HepG2 (cell line): ENCODE measurements at regions not wholly inside any gene's neighbourhood (a gene's known extent, or its start where the extent isn't known, plus 50 kb on each side); places are given as distances from the start of the nearest gene placed in this dataset.

Source experiments
- ATAC-seq: fragments of 200-7000 bp; cut with Tn5 transposase; 3 replicates; pipeline ENCODE4 v1.9.1; 2020; ENCODE audit warnings: mild to moderate bottlenecking, moderate library complexity
- BruUV-seq: library from RNA; stranded (reverse); fragments of 400-500 nt; replicated peaks from 2 replicates; lab custom pipeline; 2021; lab: Mats Ljungman, UMichigan
- CTCF ChIA-PET: fragments of 300-600 bp; formaldehyde crosslinking; extraction: SDS; loops from one replicate; lab custom pipeline; 2021; ENCODE audit warnings: low total read pairs, inconsistent platforms, low intra/inter-chr PET ratio; lab: Yijun Ruan, JAX
- POLR2A ChIA-PET: fragments of 350-600 bp; sonication (Branson Sonifier 250); formaldehyde crosslinking; loops from one replicate; lab custom pipeline; 2020; ENCODE audit warnings: antibody characterized with exemption, inconsistent platforms; lab: Yijun Ruan, JAX
- DNase-seq: peaks from one replicate; pipeline ENCODE4 v3.0.0-alpha.2; 2015; ENCODE audit warnings: low spot score
- FAIRE-seq: peaks from 3 replicates; lab custom pipeline; 2011; peaks lifted over from hg19 to GRCh38; lab: Jason Lieb, UNC
- H2AFZ ChIP-seq: one replicate; pipeline ENCODE4 v1.6.1; 2011; ENCODE audit warnings: low read length, inconsistent platforms
- H3K27ac ChIP-seq: fragments of 300-600 bp; 3 replicates; pipeline ENCODE4 v1.8.0; 2011; ENCODE audit warnings: mixed run types, mild to moderate bottlenecking, mixed read lengths, low read length, inconsistent platforms; ENCODE audit not compliant: insufficient read depth; ENCODE audit errors: extremely low read length
- H3K27me3 ChIP-seq, 2 experiments: fragments of 200-600 bp in 1 of 2; 2 replicates in 1 of 2; 3 replicates in 1 of 2; pipeline versions ENCODE4 v1.6.0 to v1.8.0; 2011; ENCODE audit warnings: low read length in 2 of 2, mild to moderate bottlenecking in 2 of 2, moderate library complexity in 2 of 2, inconsistent platforms in 1 of 2; ENCODE audit not compliant: insufficient read depth in 2 of 2, control insufficient read depth in 1 of 2
- H3K36me3 ChIP-seq, 2 experiments: fragments of 200-600 bp in 1 of 2; replicated peaks in 1 of 2; 2 replicates in 1 of 2; 3 replicates in 1 of 2; pipeline versions ENCODE4 v1.5.1 to v1.8.0; 2011; ENCODE audit warnings: low read length in 2 of 2, inconsistent platforms in 1 of 2; ENCODE audit not compliant: insufficient read depth in 2 of 2, control insufficient read depth in 1 of 2
- H3K4me1 ChIP-seq: 2 replicates; pipeline ENCODE4 v1.5.1; 2012; ENCODE audit warnings: low read length, inconsistent platforms; ENCODE audit not compliant: insufficient read depth
- H3K4me2 ChIP-seq: 2 replicates; pipeline ENCODE4 v1.6.0; 2011; ENCODE audit warnings: low read depth, low read length, inconsistent platforms
- H3K4me3 ChIP-seq, 3 experiments: fragments of 200-600 bp in 1 of 3; sonication (generic), shearing (Covaris generic) in 1 of 3; replicated peaks in 1 of 3; 2 replicates each; pipeline ENCODE4 v1.5.1; 2011 to 2016; ENCODE audit warnings: low read length in 3 of 3, inconsistent platforms in 2 of 3, low read depth in 2 of 3, mild to moderate bottlenecking in 2 of 3, control low read depth in 1 of 3, mixed read lengths in 1 of 3; ENCODE audit not compliant: insufficient read depth in 1 of 3
- H3K79me2 ChIP-seq: one replicate; pipeline ENCODE4 v1.6.1; 2011; ENCODE audit warnings: low read length, inconsistent platforms; ENCODE audit not compliant: insufficient read depth
- H3K9ac ChIP-seq: 2 replicates; pipeline ENCODE4 v1.6.0; 2011; ENCODE audit warnings: mild to moderate bottlenecking, low read depth, low read length, inconsistent platforms; ENCODE audit not compliant: insufficient read depth
- H3K9me3 ChIP-seq: 2 replicates; pipeline ENCODE4 v1.5.1; 2012; ENCODE audit warnings: mild to moderate bottlenecking, low read length
- H4K20me1 ChIP-seq: 2 replicates; pipeline ENCODE4 v1.6.0; 2011; ENCODE audit warnings: inconsistent platforms, mild to moderate bottlenecking, low read length, moderate library complexity; ENCODE audit not compliant: insufficient read depth
- BRD4 ChIP-seq: sonication (generic); formaldehyde crosslinking; IDR thresholded peaks from 2 replicates; pipeline ENCODE4 v1.4.0; 2020; ENCODE audit warnings: missing genetic modification reagents
- DR1 ChIP-seq: sonication (generic); formaldehyde crosslinking; IDR thresholded peaks from 2 replicates; pipeline ENCODE4 v1.8.0; 2021; ENCODE audit warnings: mild to moderate bottlenecking, missing genetic modification reagents, inconsistent platforms
- HNRNPLL ChIP-seq: fragments of 200-400 bp; formaldehyde crosslinking; IDR thresholded peaks from 2 replicates; pipeline ENCODE4 v1.6.1; 2017; ENCODE audit warnings: mild to moderate bottlenecking, low read depth, low read length; ENCODE audit not compliant: poor library complexity, severe bottlenecking
- HOXA5 ChIP-seq: sonication (generic); formaldehyde crosslinking; IDR thresholded peaks from 2 replicates; pipeline ENCODE4 v1.4.0; 2020; ENCODE audit warnings: missing genetic modification reagents
- NFAT5 ChIP-seq: sonication (generic); formaldehyde crosslinking; IDR thresholded peaks from 2 replicates; pipeline ENCODE4 v1.4.0; 2020; ENCODE audit warnings: missing genetic modification reagents
- THAP9 ChIP-seq: sonication (generic); formaldehyde crosslinking; IDR thresholded peaks from 2 replicates; pipeline ENCODE4; 2020; ENCODE audit warnings: missing genetic modification reagents, mild to moderate bottlenecking, borderline replicate concordance
- WIZ ChIP-seq: sonication (generic); formaldehyde crosslinking; IDR thresholded peaks from 2 replicates; pipeline ENCODE4 v1.5.1; 2020; ENCODE audit warnings: mild to moderate bottlenecking, missing genetic modification reagents
- ZFP36 ChIP-seq: fragments of 150-350 bp; IDR thresholded peaks from 2 replicates; pipeline ENCODE4 v1.6.1; 2018; ENCODE audit warnings: borderline replicate concordance, low read length, low read depth; ENCODE audit not compliant: partially characterized antibody
- ZKSCAN8 ChIP-seq: IDR thresholded peaks from 2 replicates; pipeline ENCODE4 v1.6.1; 2016; ENCODE audit warnings: borderline replicate concordance, missing genetic modification reagents, missing compliant biosample characterization
- ZNF674 ChIP-seq: sonication (generic); formaldehyde crosslinking; IDR thresholded peaks from 2 replicates; pipeline ENCODE4 v1.5.0; 2020; ENCODE audit warnings: low read depth, mild to moderate bottlenecking, missing genetic modification reagents
- WGBS: methylation state at CpG from one replicate; pipeline ENCODE4 v1.1.6; 2017; ENCODE audit warnings: low lambda C conversion rate; 5-methylcytosine and 5-hydroxymethylcytosine counted together
- in situ Hi-C: cut with HindIII; loops from 2 replicates; pipeline ENCODE4 v1.10.0; 2017; ENCODE audit warnings: low pct_unique_long_range_greater_than_20kb; ENCODE audit not compliant: extremely low pct_ligation_motif_present
- intact Hi-C: fragments of 100-400 bp; cut with micrococcal nuclease; formaldehyde crosslinking; loops from one replicate; pipeline ENCODE4 v1.10.0; 2022; ENCODE audit not compliant: unreplicated experiment

- TF ChIP-seq THAP9 (CRISPR knock-in tag) (no peak), HOXA5 (CRISPR knock-in tag) (no peak)
Observed at GRCh38 chr7:52463341-52463740, 572.1 kb upstream of the POM121L12 start (continued).

DNA sequence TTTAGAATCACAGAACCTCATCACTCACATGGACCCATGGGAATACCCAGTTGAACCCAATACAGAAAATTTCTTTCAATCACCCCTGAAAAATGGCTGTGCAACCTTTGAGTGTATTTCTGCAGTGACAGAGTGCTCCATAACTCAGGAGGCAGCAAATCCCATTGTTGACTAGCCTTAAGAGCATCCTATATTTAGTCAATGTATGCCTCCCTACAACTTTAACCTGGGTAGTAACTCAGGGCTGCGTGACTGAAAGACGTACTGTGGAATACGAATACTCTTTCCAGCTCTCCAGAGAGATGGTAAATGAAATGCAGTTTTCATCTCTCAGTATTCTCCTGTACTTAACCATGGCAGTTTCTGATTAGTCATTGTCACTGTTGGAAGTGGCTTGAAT, 573.0 kb upstream of the POM121L12 start:
- ChIA-PET POLR2A (no interaction called here), CTCF (no interaction called here)
- ATAC-seq: no peak
- Histone ChIP-seq H3K9ac (no peak overlapping the region), H3K9me3 (peaks cover 33% of the 10 kb centered on the region; the same call in 1 of the 2 replicates), H3K36me3 (no peaks in the 10 kb centered on the region), H2AFZ (no peak overlapping the region), H3K79me2 (no peaks in the 10 kb centered on the region), H3K27ac (no peak overlapping the region), H3K4me3 (no peak overlapping the region), H4K20me1 (no peaks in the 10 kb centered on the region), H3K4me2 (no peak overlapping the region), H3K27me3 (no peaks in the 10 kb centered on the region)
- WGBS: 0% methylated on average over 3 of the region's 3 CpGs
- DNase-seq: no peak
- no peak for FAIRE-seq
- in situ Hi-C loops: no loop called here
- BruUV-seq: no TSS peak
- TF ChIP-seq ZKSCAN8: no peak
- TF ChIP-seq HNRNPLL: no peak
- no peak for TF ChIP-seq NFAT5 (CRISPR knock-in tag)
- TF ChIP-seq BRD4 (CRISPR knock-in tag): no peak
- no peak for TF ChIP-seq ZNF674 (CRISPR knock-in tag)
- TF ChIP-seq DR1 (CRISPR knock-in tag): no peak
- TF ChIP-seq WIZ (CRISPR knock-in tag): no peak
- TF ChIP-seq ZFP36: no peak
- TF ChIP-seq, all 625 proteins: peak for 0
- intact Hi-C loops: no loop called here
- no peaks in the 10 kb centered on the region for H3K4me1 ChIP-seq
